Right renal pelvis (tissue), 4 donors: ENCODE measurements at regions not wholly inside any gene's neighbourhood (a gene's known extent, or its start where the extent isn't known, plus 50 kb on each side); places are given as distances from the start of the nearest gene placed in this dataset.

Experiments
- DNase-seq, 4 donors: peaks; one replicate each; pipeline ENCODE4 v3.0.0-alpha.2; 2013; ENCODE audit warnings: low read depth in 4 of 4, low spot score in 3 of 4, missing footprints in 1 of 4

DNA sequence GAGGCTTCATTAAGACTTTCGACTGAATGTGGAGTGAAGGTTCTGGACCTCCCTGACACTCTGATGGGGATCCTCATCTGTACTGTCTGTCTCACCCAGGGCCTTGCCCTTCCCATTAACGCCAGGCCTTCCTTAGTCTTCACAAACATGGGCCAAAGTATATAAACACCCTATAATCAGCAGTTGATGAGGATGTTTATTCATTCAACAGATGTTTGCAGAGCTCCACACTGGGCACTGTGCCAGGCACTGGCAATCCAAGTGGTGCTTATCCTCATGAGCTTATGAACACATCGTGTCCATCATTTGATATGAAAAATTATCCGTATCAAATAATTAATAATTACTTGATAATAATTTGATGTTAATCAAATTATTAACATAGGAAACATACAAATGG, 454.4 kb downstream of the FUT8 start:
- DNase-seq, result no peak

DNA sequence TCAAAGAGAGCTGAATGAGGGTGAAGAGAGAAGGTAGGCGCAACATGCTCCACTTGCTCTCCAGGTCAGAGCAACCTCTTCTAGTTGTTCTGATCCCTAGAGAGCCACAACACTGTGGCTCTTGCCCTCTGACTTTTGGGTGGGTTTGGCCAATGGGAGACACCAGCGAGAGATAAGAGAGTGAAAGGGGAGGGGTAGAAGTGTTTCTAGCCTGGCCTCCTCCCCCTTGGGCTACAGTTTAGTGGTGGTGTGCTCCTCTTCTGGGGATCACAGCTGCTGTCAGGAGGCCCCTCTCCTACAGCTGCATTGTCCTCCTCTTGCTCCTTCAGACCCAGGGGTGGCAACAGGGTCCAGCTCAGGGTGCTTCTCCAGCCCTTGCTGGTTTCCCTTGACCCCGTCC, 454.8 kb downstream of the FUT8 start:
- no peak for DNase-seq

DNA sequence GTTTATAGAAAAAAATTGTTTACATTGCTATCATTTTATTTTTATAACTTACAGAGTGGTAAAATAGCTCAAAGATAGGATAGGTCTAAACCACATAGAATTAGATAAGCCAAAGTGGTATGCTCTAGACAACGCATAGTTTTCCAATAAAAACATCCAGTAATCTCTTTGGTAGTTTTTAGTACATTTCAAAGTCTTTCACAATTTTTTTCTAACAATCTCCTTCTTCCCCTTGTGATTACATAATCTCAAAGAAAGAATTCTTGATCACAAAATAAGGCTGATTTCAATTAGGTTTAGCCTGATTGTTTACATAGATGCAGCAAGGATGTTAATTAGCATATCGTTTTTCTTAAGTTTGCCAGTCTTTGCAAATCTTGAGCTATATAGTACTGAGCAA, 460.0 kb downstream of the FUT8 start:
- DNase-seq, result no peak

DNA sequence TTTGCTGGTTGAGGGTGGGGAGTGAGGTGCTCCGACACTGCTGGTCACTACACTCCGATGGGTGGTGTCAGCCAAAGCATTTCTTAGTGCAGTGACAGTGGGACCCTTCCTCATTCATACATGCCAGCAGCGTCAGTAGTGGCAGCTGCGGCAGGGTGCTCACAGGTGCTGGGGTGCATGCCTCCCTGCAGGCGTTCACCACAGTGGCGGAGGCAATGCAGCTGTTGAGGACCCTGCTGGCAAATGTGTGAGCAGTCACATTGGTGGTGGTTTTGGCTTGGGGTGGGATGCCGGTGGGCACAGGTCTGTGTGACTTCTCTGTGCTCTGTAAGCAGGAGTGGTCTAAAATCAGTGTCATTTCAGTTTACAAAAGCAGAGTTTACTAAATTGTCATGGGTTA, 464.6 kb downstream of the FUT8 start:
- no peak for DNase-seq

DNA sequence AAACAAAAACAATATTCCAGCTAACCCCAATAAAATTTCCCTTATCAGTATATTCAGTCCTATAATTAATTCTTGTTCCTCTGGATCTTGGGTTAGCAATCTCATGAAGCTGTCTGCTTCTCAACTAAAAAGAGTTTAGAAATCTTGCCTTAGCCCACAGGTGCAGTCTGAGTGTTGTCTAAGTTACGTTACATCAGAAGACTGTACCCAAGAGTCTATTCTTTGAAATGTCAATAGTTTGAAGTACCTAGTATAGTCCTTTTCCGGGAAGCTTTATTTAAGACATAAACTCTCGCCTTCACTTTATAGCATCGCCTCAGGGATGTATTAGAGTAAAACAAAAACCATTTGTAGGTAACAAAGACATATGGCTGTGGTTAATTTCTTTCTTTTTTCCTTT, 465.1 kb downstream of the FUT8 start:
- no peak for DNase-seq

DNA sequence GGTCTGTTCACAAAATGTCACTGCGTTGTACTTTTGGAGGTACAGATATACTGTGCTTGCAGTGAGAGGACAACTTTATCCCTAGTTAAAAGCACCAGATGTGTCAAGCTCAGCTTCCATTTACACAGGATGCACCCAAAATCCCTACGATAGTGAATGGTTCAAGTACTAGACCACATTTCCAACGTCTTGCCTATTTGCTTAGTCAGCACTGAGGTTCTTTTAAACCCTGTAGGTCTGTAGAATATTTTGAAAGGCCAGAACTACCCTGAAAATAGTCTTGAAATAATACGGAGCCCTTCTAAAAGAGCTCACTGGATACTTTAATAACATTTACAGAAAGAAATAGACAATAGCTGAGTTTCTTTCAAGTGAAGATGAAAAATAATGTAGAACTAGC, 466.1 kb downstream of the FUT8 start:
- DNase-seq, result no peak

DNA sequence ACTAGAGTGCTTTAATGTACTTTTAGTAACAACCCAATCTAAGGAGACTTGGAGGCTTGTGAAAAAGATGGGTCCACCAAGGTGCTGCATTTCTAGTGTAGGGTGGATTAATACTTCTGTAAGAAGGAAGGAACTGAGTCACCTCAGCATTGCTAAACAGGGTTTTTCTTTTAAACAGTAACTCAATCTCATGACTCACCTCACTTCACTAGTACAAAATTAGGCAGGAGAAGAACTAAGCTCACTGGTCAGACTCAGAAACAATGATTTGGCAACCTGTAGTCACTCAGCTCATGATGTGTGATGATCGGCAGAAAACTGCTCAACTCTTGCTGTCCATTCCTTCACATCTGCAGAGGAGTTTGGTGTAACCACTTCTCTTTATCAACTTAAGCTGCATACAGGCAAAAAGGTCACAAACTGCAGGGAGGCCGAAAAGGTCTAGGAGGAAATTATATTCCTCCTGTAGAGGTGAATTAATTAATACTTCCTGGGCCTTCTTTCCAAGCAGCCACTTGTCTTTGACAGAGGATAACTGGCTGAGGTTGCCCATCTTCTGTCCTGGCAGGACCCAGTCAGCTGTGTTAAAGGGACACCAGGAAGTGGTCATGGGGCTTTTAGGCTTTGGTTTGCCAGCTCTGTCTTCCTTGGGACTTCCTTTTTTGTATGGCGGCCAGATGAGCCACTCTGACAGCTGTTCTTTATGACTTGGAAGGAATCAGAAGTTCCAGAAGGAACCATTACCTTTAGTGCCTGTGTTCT, 466.9 kb downstream of the FUT8 start:
- no peak for DNase-seq

DNA sequence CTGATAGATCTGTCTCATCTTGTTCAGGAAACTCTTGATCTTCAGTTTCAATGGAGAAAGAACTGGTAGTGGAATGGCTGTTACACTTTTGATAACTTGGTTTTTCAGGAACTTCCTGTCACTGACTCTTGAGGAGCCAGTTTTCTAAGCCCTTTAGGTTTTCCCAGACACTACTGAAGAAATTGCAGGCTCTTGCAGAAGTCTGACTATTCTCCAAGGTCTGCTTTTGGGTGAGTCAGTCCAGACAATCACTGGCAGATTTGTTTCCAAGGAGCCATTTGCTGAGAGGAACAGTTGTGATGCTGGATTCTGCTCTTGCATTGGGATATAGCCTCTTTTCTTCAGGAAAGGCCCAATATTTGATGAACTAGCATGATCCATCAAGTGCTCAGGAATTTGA, 468.0 kb downstream of the FUT8 start:
- DNase-seq, result no peak

DNA sequence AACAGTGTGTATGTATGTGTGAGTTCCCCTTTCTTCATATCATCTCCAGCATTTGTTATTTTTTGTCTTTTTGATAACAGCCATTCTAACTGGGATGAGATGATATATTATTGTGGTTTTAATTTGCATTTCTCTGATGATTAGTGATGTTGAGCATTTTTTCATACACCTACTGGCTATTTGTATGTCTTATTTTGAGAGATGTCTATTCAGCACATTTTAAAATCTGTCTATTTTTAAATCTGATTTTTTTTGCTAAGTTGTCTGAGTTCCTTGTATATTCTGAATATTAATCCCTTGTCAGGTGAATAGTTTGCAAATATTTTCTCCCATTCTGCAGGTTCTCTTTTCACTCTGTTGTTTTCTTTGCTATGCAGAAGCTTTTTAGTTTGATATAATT, 469.1 kb downstream of the FUT8 start:
- no peak for DNase-seq

DNA sequence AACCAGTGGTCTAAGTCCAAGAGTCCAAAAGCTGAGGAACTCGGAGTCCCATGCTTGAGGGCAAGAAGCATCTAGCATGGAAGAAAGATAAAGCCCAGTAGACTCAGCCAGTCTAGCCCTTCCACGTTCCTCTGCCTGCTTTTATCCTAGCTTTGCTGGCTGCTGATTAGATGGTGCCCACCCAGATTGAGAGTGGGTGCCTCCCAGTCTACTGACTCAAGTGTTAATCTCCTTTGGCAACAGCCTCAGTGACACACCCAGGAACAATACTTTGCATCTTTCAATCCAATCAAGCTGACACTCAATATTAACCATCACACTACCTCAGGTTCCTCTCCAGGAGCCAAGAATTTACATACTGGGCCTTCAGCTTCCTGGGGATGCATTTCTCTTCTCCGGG, 476.1 kb downstream of the FUT8 start:
- no peak for DNase-seq

DNA sequence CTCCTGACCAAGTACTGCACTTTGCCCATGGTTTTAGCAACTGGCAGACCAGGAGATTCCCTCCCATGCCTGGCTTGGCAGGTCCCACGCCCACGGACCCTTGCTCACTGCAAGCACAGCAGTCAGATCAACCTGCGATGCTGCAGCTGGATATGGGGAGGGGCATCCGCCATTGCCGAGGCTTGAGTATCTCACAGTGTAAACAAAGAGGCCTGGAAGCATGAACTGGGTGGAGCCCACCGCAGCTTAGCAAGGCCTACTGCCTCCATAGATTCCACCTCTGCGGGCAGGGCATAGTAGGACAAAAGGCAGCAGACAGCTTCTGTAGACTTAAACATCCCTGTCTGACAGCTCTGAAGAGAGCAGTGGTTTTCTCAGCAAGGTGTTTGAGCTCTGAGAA, 479.8 kb downstream of the FUT8 start:
- DNase-seq, result no peak

DNA sequence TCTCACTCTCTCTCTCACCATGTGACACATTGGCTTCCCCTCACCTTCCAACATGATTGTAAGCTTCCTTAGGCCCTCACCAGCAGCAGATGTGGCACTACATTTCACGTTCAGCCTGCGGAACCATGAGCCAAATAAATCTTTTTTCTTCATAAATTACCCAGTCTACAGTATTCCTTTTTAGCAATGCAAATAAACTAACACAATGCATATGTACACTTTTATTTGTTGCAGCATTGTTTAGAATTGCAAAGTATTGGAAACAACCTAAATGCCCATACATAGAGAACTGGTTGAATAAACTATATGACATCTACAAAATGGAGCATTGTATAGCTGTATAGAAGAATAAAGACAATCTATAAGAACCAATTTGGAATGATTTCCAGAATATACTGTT, 487.6 kb downstream of the FUT8 start:
- no peak for DNase-seq

DNA sequence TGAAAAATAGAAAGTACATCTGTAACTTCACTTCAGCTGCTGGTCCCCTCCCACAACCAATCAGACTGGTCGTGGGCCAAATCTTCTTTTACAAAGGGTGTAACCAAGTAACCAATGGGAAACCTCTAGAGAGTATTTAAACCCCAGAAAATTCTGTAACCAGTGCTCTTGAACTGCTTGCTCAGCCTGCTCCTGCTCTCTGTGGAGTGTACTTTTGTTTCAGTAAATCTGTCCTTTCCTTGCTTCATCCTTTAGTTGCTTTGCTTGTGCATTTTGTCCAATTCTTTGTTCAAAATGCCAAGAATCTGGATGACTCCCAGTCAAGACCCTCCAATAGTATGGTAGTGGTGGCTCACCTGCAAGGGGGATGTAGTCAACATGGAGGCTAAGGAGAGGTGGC, 489.1 kb downstream of the FUT8 start:
- DNase-seq, result no peak

DNA sequence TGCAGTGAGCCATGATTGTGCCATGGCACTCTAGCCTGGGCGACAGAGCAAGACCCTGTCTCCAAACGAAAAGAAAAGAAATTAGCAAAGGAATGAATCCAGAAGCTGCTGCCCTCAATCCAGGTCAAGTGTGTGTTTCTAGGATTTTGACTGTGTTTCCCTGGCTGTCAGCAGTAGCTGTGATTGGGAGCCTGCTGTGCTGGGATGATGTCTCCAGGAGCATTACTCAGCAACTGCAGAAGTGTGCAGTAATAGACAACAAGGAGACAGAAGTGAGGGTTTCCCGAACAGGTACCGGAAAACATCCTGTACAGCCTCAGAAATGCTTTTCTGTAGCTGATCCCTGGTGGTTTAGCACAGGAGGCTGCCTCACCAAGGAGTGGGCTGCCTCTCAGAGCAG, 492.5 kb downstream of the FUT8 start:
- no peak for DNase-seq

DNA sequence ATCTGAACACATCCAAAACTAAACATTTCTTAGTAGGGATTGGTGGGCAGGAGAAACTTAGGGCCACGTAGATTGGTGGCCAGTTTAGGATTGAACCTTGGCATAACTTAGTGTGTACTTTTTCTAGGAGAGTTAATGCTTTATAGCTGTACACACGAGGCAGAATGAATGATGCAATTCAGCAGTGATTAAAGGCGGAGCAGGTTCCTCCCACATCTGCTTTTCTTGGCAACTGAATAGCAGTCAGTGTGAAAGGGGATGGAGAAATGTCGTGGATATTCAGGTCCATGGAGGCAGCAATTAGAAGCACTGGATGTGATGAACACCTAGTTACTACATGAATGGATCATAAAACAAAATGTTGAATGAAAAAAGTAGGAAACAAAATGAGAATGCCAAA, 493.8 kb downstream of the FUT8 start:
- no peak for DNase-seq

DNA sequence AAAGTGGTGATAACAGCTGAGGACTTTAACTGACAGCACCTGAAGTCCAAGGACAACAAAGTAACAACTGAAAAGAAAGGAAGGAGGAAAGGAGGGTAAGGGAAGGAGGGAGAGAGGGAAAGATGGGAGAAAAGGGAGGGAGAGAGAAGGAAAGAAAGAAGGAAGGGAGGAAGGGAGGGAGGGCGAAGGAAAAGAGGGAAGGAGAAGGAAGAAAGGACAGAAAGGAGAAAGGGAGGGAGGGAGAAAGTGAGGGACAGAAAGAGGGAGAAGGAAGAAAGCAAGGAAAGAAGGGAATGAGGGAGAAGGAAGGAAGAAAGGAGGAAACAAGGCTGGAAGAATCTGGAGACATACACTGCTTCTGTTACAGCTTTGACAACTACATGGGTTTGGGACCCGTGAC, 494.4 kb downstream of the FUT8 start:
- DNase-seq, result no peak

DNA sequence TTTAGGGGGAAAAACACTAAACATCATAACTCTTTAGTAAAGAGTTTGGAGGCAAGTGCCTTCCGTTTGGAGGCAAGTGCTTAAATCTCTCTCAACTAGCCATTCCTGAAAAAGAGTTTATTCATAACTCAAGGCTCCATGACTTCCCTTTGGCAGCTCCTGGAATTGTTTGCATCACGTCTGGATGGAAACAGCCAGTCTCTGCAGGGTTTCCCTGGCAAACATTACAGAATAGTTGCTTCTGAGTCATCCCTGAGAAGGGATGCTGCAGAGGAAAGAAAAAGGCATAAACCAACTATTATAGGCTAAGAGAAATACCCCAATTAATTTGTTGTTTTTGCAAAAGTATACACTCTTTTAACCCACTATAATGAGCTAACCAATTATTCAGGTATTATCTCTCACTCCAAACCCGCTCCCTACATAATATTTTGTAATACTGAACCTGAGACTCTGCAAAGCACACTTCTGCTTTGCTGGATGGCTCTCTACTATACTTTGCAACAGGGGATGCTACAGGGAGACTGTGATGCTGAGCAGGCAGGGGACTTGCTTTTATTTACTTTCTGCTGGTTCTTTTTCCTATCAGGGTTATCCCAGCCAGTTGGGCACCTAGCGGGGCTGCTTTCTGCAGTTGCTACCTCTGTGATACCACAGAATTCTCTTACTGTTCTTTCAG, 497.7 kb downstream of the FUT8 start:
- DNase-seq, result no peak

DNA sequence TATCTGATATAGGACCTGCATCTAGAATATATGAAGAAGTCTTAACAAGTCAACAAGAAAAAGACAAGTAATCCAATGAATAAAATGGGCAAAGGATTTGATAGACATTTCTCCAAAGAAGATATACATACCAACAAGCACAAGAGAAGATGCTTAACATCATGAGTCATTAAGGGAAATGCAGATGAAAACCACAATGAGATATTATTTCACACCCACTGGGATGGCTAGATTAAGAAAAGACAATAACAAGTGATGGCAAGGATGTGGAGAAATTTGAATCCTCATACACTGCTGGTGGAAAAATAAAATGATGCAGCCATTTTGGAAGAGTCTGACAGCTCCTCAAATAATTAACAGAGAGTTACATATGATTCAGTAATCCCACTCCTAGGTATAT, 502.6 kb downstream of the FUT8 start:
- DNase-seq, result no peak

DNA sequence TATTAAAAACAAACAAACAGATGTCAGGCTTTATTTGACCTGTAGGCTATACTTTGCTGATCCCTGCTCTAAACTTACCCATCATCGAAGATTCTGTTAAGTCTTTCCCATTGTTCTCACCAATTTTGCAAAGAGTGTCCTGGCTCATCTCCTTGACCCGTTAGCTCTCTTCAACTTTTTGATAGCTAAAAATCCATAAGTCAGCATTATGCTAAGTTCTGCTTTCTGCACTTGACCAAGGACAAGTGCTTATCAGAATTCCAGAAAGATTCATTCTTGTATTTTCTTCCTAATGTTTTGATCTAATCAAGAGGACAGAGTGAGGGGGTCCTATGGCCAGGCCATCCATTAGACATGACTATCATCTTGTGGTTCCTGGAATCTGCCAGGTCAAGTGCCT, 503.5 kb downstream of the FUT8 start:
- DNase-seq, result no peak

DNA sequence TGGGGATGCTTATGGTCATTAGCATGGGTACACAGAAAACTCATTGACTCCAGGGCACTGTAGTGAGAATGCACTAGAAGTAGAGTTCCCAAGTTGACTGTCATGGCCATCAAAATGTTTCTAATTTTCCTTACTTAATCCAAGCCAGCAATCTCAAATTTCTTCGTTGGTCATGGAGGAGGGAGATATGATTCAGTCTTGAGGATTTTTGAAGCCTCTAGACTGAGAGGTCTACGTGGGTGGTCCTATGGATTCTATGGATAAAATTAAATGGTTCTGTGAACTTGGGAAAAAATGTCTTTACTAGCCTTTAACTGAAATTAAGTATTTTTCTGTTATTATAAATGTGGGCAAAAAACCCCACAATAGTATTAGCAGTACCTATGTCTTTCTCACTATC, 508.5 kb downstream of the FUT8 start:
- no peak for DNase-seq

DNA sequence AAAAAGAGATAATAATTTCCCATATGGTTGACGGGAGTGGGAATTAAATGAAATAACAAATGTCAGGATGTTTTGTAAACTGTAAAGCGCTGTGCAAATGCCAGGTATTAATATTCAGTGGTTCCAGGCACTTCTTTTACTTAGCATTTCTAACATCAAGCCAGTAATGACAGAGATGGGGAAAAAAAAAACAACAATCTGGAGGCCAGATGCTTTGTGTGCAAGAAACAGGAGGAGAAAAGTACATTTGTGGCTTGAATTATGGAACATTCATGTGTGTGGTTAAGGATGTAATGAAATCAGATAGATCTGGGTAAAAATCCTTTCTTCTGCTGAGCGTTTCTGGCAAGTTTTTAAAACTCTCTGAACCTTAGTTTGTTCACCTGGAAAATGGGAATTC, 509.6 kb downstream of the FUT8 start:
- DNase-seq, result no peak

DNA sequence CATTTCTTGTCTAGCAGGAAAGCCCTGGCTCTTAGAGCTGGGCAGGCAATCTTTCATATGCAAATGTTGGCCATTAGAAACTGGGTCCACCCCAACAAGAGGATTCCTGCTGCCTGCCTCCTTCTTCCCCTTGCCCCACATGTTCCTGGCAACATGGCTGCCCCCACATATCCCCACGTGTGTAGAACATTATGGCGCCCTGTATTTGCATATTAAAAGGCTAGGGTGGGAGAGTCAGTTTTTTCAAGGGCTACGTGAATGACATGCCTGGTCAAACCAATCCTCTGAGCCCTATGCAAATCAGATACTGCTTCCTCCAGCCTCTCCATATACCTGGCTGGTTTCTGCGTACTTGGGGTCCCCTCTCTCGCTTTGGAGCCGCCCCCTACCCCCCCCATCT, 514.0 kb downstream of the FUT8 start:
- no peak for DNase-seq
